Adrenal gland (tissue), 9 donors: ENCODE measurements at regions not wholly inside any gene's neighbourhood (a gene's known extent, or its start where the extent isn't known, plus 50 kb on each side); places are given as distances from the start of the nearest gene placed in this dataset.

ENCODE experiments used
- DNase-seq, 7 donors: peaks; one replicate each; pipeline ENCODE4 v3.0.0-alpha.2; 2019 to 2020
- H3K27ac ChIP-seq, 5 donors: fragments of 200-600 bp; sonication (generic) in 4 of 5; 1 replicate in 3 of 5; 2 replicates in 2 of 5; pipeline versions ENCODE4 v1.5.1 to v1.8.0; 2016 to 2020; ENCODE audit warnings: mild to moderate bottlenecking in 1 of 5
- H3K27me3 ChIP-seq: fragments of 200-600 bp; 2 replicates; pipeline ENCODE4 v1.8.0; 2021
- H3K36me3 ChIP-seq, 2 donors: fragments of 200-600 bp; replicated peaks in 1 of 2; 1 replicate in 1 of 2; 2 replicates in 1 of 2; pipeline versions ENCODE4 v1.5.1 to v1.8.0; 2018 to 2022
- H3K4me1 ChIP-seq, 2 donors: fragments of 200-600 bp; replicated peaks in 1 of 2; 1 replicate in 1 of 2; 2 replicates in 1 of 2; pipeline versions ENCODE4 v1.5.1 to v1.8.0; 2018 to 2021
- H3K4me3 ChIP-seq, 4 donors: fragments of 200-600 bp; sonication (generic) in 3 of 4; one replicate each; pipeline ENCODE4 v1.5.1; 2016 to 2018
- H3K9me3 ChIP-seq, 3 donors: fragments of 200-600 bp; sonication (generic) in 1 of 3; replicated peaks in 1 of 3; 1 replicate in 2 of 3; 2 replicates in 1 of 3; pipeline versions ENCODE4 v1.5.1 to v1.8.0; 2016 to 2021
- POLR2A ChIP-seq, 2 donors: fragments of 450-650 bp; IDR thresholded peaks; one replicate each; pipeline ENCODE4 v1.6.1; 2017; ENCODE audit warnings: antibody characterized with exemption in 2 of 2, mild to moderate bottlenecking in 2 of 2, moderate library complexity in 1 of 2
- WGBS, 4 donors: extraction: QIAGEN DNeasy Blood & Tissue Kit in 2 of 4; methylation state at CpG; one replicate each; pipeline versions ENCODE4 v1.1.5 to v1.1.7; 2013 to 2017; 5-methylcytosine and 5-hydroxymethylcytosine counted together
- intact Hi-C, 2 donors: fragments of 100-400 bp; cut with DNase I; formaldehyde crosslinking; loops; one replicate each; pipeline versions ENCODE4 v1.14.1 to v1.15.0; 2022 to 2023
- TF ChIP-seq, protein P1 (sequence below), 6 experiments: fragments of 450-650 bp in 4 of 6; fragments of 200-600 bp in 2 of 6; sonication (generic) in 1 of 6; IDR thresholded peaks; 1 replicate in 5 of 6; 2 replicates in 1 of 6; pipeline versions ENCODE4 v1.5.1 to v1.8.0; 2016 to 2021; ENCODE audit warnings: antibody characterized with exemption in 6 of 6, mild to moderate bottlenecking in 2 of 6, moderate library complexity in 1 of 6
- donor health status: healthy with polysubstance abuse.
- donor health status: Bipolar disorder and iron deficiency.
- donor health status: DM: yes; HTN: yes; CAD: no.
- donor health status: DM: no; HTN: no; CAD: no.
- donor health status: DM: no; HTN: no; CAD: no.

DNA sequence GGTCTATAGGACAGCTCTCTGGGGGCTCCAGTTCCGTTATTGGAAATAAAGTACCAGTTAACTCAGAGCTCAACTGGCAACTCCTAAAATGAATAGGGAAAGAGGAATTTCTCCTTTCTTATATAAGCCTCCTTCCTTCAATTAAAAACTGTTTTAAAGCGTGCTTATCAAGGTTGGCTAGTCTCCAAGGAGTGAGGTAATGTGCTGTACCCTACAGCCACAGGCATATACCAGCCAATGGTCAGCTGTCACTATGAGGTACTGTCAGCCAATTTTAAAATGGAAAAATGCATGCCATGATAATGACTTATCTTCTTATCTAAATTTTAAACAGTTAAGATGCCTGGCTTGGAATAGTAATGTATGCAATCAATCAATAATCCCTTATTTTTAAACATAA, 76.2 kb downstream of the PLCE1 start:
- Histone ChIP-seq H3K4me1 (peaks cover 0 to 6% of the 10 kb centered on the region in 2 donors), H3K36me3 (no peaks in the 10 kb centered on the region), H3K9me3 (no peaks in the 10 kb centered on the region), H3K27ac (no peak overlapping the region), H3K4me3 (no peak overlapping the region), H3K27me3 (no peaks in the 10 kb centered on the region)
- WGBS, 4 donors = 28 to 51% (median 44%) methylated on average over 2 of the region's 2 CpGs
- DNase-seq = peak in 1 of 7 donors; percentile 10
- TF ChIP-seq, protein P1, sequence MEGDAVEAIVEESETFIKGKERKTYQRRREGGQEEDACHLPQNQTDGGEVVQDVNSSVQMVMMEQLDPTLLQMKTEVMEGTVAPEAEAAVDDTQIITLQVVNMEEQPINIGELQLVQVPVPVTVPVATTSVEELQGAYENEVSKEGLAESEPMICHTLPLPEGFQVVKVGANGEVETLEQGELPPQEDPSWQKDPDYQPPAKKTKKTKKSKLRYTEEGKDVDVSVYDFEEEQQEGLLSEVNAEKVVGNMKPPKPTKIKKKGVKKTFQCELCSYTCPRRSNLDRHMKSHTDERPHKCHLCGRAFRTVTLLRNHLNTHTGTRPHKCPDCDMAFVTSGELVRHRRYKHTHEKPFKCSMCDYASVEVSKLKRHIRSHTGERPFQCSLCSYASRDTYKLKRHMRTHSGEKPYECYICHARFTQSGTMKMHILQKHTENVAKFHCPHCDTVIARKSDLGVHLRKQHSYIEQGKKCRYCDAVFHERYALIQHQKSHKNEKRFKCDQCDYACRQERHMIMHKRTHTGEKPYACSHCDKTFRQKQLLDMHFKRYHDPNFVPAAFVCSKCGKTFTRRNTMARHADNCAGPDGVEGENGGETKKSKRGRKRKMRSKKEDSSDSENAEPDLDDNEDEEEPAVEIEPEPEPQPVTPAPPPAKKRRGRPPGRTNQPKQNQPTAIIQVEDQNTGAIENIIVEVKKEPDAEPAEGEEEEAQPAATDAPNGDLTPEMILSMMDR (IDR thresholded peaks at IDR 0.05) = no peak
- no peak for TF ChIP-seq POLR2A (IDR thresholded peaks at IDR 0.05)
- intact Hi-C loops = loop anchor here in 1 of 2 donors (5.0 to 10.0 kb wide), 3 partner anchors 165 to 375 kb away; no protein-coding TSS in a partner anchor

DNA sequence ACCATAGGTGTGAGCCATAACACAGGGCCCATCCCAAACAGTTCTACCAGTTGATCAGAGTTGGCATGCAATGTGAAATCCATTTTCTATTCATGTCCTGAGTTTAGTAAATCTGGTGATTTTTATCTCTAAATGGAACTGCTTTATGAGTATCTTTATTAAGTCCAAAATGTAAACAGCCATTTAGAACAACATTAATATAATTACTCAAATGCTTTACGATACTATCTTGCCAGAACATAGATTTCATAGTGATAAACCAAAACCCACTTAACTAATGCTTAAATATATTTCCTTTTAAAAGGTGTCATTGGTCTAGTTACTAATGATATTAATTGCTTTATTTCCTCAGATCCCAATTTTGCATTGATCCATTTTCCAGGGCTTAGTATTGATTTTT, 80.7 kb downstream of the PLCE1 start:
- intact Hi-C loops = loop anchor here in 1 of 2 donors (5.0 to 10.0 kb wide), 3 partner anchors 160 to 370 kb away; no protein-coding TSS in a partner anchor
- no peak overlapping the region for H3K4me3 ChIP-seq
- no peaks in the 10 kb centered on the region for H3K27me3 ChIP-seq
- DNase-seq = no peak
- no peaks in the 10 kb centered on the region for H3K9me3 ChIP-seq
- no peaks in the 10 kb centered on the region for H3K36me3 ChIP-seq
- TF ChIP-seq, protein P1 (IDR thresholded peaks at IDR 0.05) = no peak
- no peak for TF ChIP-seq POLR2A (IDR thresholded peaks at IDR 0.05)
- WGBS, 4 donors = 84 to 100% (median 90%) methylated on average over 1 of the region's 1 CpG
- no peak overlapping the region for H3K27ac ChIP-seq
- peaks cover 0 to 14% of the 10 kb centered on the region in 2 donors for H3K4me1 ChIP-seq

DNA sequence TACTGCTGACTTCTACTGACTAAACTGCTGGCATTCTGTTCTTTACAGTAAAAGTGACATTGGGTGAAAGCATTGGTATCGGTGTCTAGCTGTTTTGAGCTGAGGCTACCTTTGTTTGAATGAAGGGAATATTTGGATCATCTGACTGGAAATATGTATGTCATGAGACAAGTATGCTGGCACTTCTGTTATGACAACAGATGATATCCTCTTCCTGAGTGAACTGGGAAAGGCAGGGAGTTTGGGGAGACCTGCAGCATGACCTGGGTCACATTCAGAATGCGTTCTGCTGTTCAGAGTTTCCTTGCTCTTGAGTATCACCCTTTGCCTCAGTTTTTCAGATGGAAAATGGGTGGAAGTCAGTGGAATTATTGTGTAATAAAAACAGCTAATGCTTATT, 81.8 kb downstream of the PLCE1 start:
- WGBS, 4 donors = 87 to 97% (median 89%) methylated on average over 2 of the region's 2 CpGs
- Histone ChIP-seq H3K27ac (no peak overlapping the region), H3K4me3 (no peak overlapping the region)

DNA sequence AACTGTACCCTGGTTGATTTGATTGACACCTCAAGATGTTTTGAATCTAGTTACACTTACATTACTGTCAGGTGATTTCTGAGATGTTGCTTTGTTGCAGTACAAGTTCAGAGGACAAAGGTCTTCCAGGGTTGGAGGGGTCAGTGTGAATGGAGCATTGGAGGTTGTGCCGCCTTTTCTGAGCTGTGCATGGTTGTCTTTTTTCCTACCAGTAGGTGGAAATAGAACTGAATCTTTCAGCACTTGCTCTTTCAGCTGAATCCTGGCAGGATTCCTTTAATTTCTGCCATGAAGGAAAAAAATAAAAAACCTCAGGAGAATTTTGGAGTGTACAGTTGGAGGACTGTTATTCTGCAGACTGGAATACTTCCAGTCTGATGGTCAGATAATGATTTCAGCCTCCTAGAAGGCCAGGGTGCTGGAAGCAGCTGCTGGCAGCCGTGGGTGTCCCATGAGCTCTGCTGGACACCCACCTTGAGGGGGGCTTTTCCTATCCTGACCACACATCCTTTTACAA, 82.7 kb downstream of the PLCE1 start:
- no peak overlapping the region for H3K4me3 ChIP-seq
- H3K36me3 ChIP-seq = no peaks in the 10 kb centered on the region
- 16 to 30% (median 24%) methylated on average over 2 of the region's 2 CpGs for WGBS, 4 donors
- no peaks in the 10 kb centered on the region for H3K27me3 ChIP-seq
- intact Hi-C loops = loop anchor here in 1 of 2 donors (10.0 kb wide), 2 partner anchors 158 to 368 kb away; no protein-coding TSS in a partner anchor
- TF ChIP-seq, protein P1 (IDR thresholded peaks at IDR 0.05) = peak; percentile 28 to 70 (median 59)
- TF ChIP-seq POLR2A (IDR thresholded peaks at IDR 0.05) = no peak
- DNase-seq = peak in 1 of 7 donors; percentile 7
- peaks cover 0 to 8% of the 10 kb centered on the region in 2 donors for H3K4me1 ChIP-seq
- H3K9me3 ChIP-seq = no peaks in the 10 kb centered on the region
- H3K27ac ChIP-seq = no peak overlapping the region

More for the DNA sequence above, 81.8 kb downstream of the PLCE1 start:
- H3K9me3 ChIP-seq = no peaks in the 10 kb centered on the region
- no peaks in the 10 kb centered on the region for H3K27me3 ChIP-seq
- no peak for DNase-seq
- peaks cover 0 to 8% of the 10 kb centered on the region in 2 donors for H3K4me1 ChIP-seq
- intact Hi-C loops = loop anchor here in 1 of 2 donors (10.0 kb wide), 2 partner anchors 159 to 369 kb away; no protein-coding TSS in a partner anchor
- no peaks in the 10 kb centered on the region for H3K36me3 ChIP-seq
- TF ChIP-seq, protein P1 (IDR thresholded peaks at IDR 0.05) = no peak
- no peak for TF ChIP-seq POLR2A (IDR thresholded peaks at IDR 0.05)
